ENCODE measurements at regions not wholly inside any gene's neighbourhood (a gene's known extent, or its start where the extent isn't known, plus 50 kb on each side); places are given as distances from the start of the nearest gene placed in this dataset.

GRCh38 chr2:217127744-217128143 is 267.9 kb upstream of the TNP1 start:
- TF ChIP-seq LEF1 (IDR thresholded peaks at IDR 0.05; ENCODE audit: borderline replicate concordance): no peak
- TF ChIP-seq L3MBTL2 (conservative IDR thresholded peaks at IDR 0.05): no peak
- no peak for TF ChIP-seq BHLHE40 (IDR thresholded peaks at IDR 0.05; ENCODE audit: borderline replicate concordance)
- TF ChIP-seq ARNT (IDR thresholded peaks at IDR 0.05): no peak
- TF ChIP-seq ZNF384 (IDR thresholded peaks at IDR 0.05): no peak
- TF ChIP-seq, protein P1, sequence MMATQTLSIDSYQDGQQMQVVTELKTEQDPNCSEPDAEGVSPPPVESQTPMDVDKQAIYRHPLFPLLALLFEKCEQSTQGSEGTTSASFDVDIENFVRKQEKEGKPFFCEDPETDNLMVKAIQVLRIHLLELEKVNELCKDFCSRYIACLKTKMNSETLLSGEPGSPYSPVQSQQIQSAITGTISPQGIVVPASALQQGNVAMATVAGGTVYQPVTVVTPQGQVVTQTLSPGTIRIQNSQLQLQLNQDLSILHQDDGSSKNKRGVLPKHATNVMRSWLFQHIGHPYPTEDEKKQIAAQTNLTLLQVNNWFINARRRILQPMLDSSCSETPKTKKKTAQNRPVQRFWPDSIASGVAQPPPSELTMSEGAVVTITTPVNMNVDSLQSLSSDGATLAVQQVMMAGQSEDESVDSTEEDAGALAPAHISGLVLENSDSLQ (IDR thresholded peaks at IDR 0.05): no peak
- no peak for TF ChIP-seq NFRKB (IDR thresholded peaks at IDR 0.05)
- ChIA-PET CTCF (no interaction called here), POLR2A (no interaction called here)
- DNase-seq (ENCODE audit: extremely low spot score): no peak

DNA sequence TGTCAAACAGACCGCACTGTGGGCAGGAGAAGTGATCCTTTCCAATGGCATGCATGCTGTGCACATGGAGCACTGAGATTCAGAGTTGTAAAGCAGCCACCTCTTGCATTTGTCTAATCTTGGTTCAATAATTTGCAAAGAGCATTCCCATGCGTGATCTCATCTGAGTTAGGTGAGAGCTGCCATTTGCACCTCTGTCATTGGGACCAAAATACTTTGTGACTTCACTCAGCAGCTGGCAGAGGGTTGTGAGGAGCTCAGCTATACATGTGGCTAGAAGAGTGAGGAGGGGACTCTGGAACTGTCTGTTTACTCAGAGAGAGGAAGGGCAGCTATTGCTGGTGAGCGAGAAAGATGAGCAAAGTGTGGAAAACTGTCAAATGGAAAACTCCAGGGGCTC is 265.1 kb upstream of the TNP1 start:
- DNase-seq (ENCODE audit: extremely low spot score): no peak
- TF ChIP-seq ELF4 (IDR thresholded peaks at IDR 0.05): no peak
- TF ChIP-seq CTBP1 (IDR thresholded peaks at IDR 0.05; ENCODE audit: borderline replicate concordance): no peak
- TF ChIP-seq FOXK2 (IDR thresholded peaks at IDR 0.05): no peak
- no peak for TF ChIP-seq FOXM1 (IDR thresholded peaks at IDR 0.05; ENCODE audit: borderline replicate concordance)
- no peak for TF ChIP-seq TARDBP (IDR thresholded peaks at IDR 0.05)
- no peak for TF ChIP-seq ZNF384 (IDR thresholded peaks at IDR 0.05)
- no peak for TF ChIP-seq L3MBTL2 (conservative IDR thresholded peaks at IDR 0.05)
- no peak for TF ChIP-seq SUZ12 (IDR thresholded peaks at IDR 0.05)
- no peak for TF ChIP-seq NFRKB (IDR thresholded peaks at IDR 0.05)
- TF ChIP-seq FOXA1 (IDR thresholded peaks at IDR 0.05): no peak
- TF ChIP-seq, protein P1 (IDR thresholded peaks at IDR 0.05): no peak
- TF ChIP-seq HDGF (IDR thresholded peaks at IDR 0.05; ENCODE audit: borderline replicate concordance): no peak
- TF ChIP-seq BHLHE40 (IDR thresholded peaks at IDR 0.05; ENCODE audit: borderline replicate concordance): no peak
- TF ChIP-seq ARNT (IDR thresholded peaks at IDR 0.05): no peak
- TF ChIP-seq SP1 (IDR thresholded peaks at IDR 0.05): no peak
- no peak for TF ChIP-seq LEF1 (IDR thresholded peaks at IDR 0.05; ENCODE audit: borderline replicate concordance)
- ChIA-PET POLR2A (no interaction called here), CTCF (no interaction called here)

DNA sequence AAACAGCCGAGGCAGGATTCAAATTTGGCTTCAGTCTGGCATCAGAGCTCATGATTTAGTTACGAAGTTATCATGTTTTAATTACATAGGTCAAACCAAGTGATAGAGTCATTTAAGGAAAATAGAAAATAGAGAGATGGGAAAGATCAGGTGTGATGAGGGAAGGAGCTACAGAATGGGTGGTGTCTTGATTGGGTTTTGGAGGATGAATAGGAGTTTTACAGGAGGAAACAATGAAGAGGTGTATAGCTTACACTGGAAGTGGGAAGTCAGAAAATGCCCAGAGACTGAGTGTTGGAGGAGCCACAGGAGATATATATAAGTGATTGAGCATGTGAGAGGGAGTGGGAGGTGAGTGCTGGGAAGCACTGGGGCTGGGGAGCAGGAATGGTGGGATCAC is 264.2 kb upstream of the TNP1 start:
- no peak for TF ChIP-seq SUZ12 (IDR thresholded peaks at IDR 0.05)
- no peak for TF ChIP-seq ELF4 (IDR thresholded peaks at IDR 0.05)
- TF ChIP-seq CTBP1 (IDR thresholded peaks at IDR 0.05; ENCODE audit: borderline replicate concordance): no peak
- TF ChIP-seq SP1 (IDR thresholded peaks at IDR 0.05): no peak
- TF ChIP-seq, protein P1 (IDR thresholded peaks at IDR 0.05): no peak
- no peak for TF ChIP-seq FOXA1 (IDR thresholded peaks at IDR 0.05)
- no peak for TF ChIP-seq FOXM1 (IDR thresholded peaks at IDR 0.05; ENCODE audit: borderline replicate concordance)
- TF ChIP-seq NFRKB (IDR thresholded peaks at IDR 0.05): no peak
- no peak for TF ChIP-seq L3MBTL2 (conservative IDR thresholded peaks at IDR 0.05)
- ChIA-PET POLR2A (no interaction called here), CTCF (no interaction called here)
- DNase-seq (ENCODE audit: extremely low spot score): no peak

DNA sequence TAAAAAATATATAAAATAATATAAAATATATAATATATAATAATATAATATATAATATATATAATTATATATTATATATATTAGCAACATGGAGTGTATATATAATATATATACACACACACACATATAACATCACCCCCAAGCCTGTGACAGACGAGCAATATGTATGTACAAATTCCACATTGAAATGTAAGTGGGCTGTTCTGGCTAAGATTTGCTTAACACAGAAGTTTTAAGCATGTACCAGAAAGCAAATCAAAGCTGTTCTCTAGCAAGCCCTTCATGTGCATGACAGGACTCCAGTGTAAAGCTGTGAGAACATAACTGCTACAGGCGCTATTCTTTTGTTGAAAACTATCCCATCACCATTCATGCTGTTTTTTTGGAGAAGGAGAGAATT is 261.7 kb upstream of the TNP1 start:
- no peak for DNase-seq (ENCODE audit: extremely low spot score)
- no peak for TF ChIP-seq SUZ12 (IDR thresholded peaks at IDR 0.05)
- TF ChIP-seq ELF4 (IDR thresholded peaks at IDR 0.05): no peak
- no peak for TF ChIP-seq FOXK2 (IDR thresholded peaks at IDR 0.05)
- no peak for TF ChIP-seq TARDBP (IDR thresholded peaks at IDR 0.05)
- no peak for TF ChIP-seq LEF1 (IDR thresholded peaks at IDR 0.05; ENCODE audit: borderline replicate concordance)
- TF ChIP-seq NFRKB (IDR thresholded peaks at IDR 0.05): no peak
- no peak for TF ChIP-seq BHLHE40 (IDR thresholded peaks at IDR 0.05; ENCODE audit: borderline replicate concordance)
- TF ChIP-seq L3MBTL2 (conservative IDR thresholded peaks at IDR 0.05): no peak
- no peak for TF ChIP-seq SP1 (IDR thresholded peaks at IDR 0.05)
- no peak for TF ChIP-seq HDGF (IDR thresholded peaks at IDR 0.05; ENCODE audit: borderline replicate concordance)
- no peak for TF ChIP-seq FOXM1 (IDR thresholded peaks at IDR 0.05; ENCODE audit: borderline replicate concordance)
- no peak for TF ChIP-seq FOXA1 (IDR thresholded peaks at IDR 0.05)
- no peak for TF ChIP-seq ARNT (IDR thresholded peaks at IDR 0.05)
- TF ChIP-seq ZNF384 (IDR thresholded peaks at IDR 0.05): no peak
- TF ChIP-seq CTBP1 (IDR thresholded peaks at IDR 0.05; ENCODE audit: borderline replicate concordance): no peak
- TF ChIP-seq, protein P1 (IDR thresholded peaks at IDR 0.05): no peak
- POLR2A ChIA-PET: no interaction called here
- CTCF ChIA-PET: no interaction called here

- no peak for DNase-seq (ENCODE audit: extremely low spot score)
- TF ChIP-seq FOXM1 (IDR thresholded peaks at IDR 0.05; ENCODE audit: borderline replicate concordance): no peak
- no peak for TF ChIP-seq ARNT (IDR thresholded peaks at IDR 0.05)
- TF ChIP-seq LEF1 (IDR thresholded peaks at IDR 0.05; ENCODE audit: borderline replicate concordance): no peak
- no peak for TF ChIP-seq BHLHE40 (IDR thresholded peaks at IDR 0.05; ENCODE audit: borderline replicate concordance)
- no peak for TF ChIP-seq ELF4 (IDR thresholded peaks at IDR 0.05)
- TF ChIP-seq ZNF384 (IDR thresholded peaks at IDR 0.05): no peak
- no peak for TF ChIP-seq HDGF (IDR thresholded peaks at IDR 0.05; ENCODE audit: borderline replicate concordance)
- no peak for TF ChIP-seq CTBP1 (IDR thresholded peaks at IDR 0.05; ENCODE audit: borderline replicate concordance)
- TF ChIP-seq FOXA1 (IDR thresholded peaks at IDR 0.05): no peak
- CTCF ChIA-PET: no interaction called here
- POLR2A ChIA-PET: no interaction called here
Measured at GRCh38 chr2:217120429-217120828, 260.6 kb upstream of the TNP1 start.

Measured in HEK293T (cell line).